Chondrocyte (in vitro differentiated cells): ENCODE measurements at regions not wholly inside any gene's neighbourhood (a gene's known extent, or its start where the extent isn't known, plus 50 kb on each side); places are given as distances from the start of the nearest gene placed in this dataset.

Source experiments
- DNase-seq: peaks from one replicate; pipeline ENCODE4 v3.0.0; 2021; ENCODE audit warnings: mixed read lengths, low spot score
- H3K27ac Mint-ChIP-seq: one replicate; pipeline ENCODE4 v1.8.0; 2021; ENCODE audit warnings: mild to moderate bottlenecking, moderate library complexity, mixed read lengths; ENCODE audit not compliant: unreplicated experiment
- H3K27me3 Mint-ChIP-seq: 2 replicates; pipeline ENCODE4 v1.8.0; 2021; ENCODE audit warnings: low read depth, mixed read lengths
- H3K36me3 Mint-ChIP-seq: 2 replicates; pipeline ENCODE4 v1.8.0; 2021; ENCODE audit warnings: low read depth, mixed read lengths
- H3K4me1 Mint-ChIP-seq: 2 replicates; pipeline ENCODE4 v1.8.0; 2021; ENCODE audit warnings: low read depth, mild to moderate bottlenecking, mixed read lengths
- H3K4me3 Mint-ChIP-seq: one replicate; pipeline ENCODE4 v1.8.0; 2021; ENCODE audit warnings: mild to moderate bottlenecking, moderate library complexity, mixed read lengths; ENCODE audit not compliant: unreplicated experiment
- H3K9me3 Mint-ChIP-seq: 2 replicates; pipeline ENCODE4 v1.8.0; 2021; ENCODE audit warnings: low read depth, mixed read lengths
- TF ChIP-seq, protein P1 (sequence below): fragments of 200-600 bp; sonication (generic); IDR thresholded peaks from 2 replicates; pipeline ENCODE4 v1.5.0; 2021; ENCODE audit warnings: antibody characterized with exemption, mild to moderate bottlenecking, moderate library complexity

DNA sequence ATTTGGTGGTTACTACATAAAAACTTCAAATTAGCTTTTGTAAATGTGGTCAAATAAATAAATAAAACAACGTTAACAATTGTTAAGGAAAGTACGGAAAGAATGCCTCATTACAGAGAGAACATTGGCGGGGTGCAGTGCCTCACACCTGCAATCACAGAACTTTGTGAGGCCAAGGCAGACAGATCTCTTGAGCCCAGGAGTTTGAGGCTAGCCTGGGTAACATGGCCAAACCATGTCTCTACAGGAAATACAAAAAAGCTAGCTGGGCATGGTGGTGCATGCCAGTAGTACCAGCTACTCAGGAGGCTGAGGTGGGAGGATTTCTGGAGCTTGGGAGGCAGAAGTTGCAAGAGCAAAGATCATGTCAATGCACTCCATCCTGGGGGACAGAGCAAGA, 59.4 kb upstream of the VPREB1 start:
- no peak overlapping the region for H3K4me3 Mint-ChIP-seq
- TF ChIP-seq, protein P1, sequence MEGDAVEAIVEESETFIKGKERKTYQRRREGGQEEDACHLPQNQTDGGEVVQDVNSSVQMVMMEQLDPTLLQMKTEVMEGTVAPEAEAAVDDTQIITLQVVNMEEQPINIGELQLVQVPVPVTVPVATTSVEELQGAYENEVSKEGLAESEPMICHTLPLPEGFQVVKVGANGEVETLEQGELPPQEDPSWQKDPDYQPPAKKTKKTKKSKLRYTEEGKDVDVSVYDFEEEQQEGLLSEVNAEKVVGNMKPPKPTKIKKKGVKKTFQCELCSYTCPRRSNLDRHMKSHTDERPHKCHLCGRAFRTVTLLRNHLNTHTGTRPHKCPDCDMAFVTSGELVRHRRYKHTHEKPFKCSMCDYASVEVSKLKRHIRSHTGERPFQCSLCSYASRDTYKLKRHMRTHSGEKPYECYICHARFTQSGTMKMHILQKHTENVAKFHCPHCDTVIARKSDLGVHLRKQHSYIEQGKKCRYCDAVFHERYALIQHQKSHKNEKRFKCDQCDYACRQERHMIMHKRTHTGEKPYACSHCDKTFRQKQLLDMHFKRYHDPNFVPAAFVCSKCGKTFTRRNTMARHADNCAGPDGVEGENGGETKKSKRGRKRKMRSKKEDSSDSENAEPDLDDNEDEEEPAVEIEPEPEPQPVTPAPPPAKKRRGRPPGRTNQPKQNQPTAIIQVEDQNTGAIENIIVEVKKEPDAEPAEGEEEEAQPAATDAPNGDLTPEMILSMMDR = no peak
- peaks cover 5% of the 10 kb centered on the region for H3K9me3 Mint-ChIP-seq
- no peak for DNase-seq
- H3K4me1 Mint-ChIP-seq = no peaks in the 10 kb centered on the region
- H3K36me3 Mint-ChIP-seq = peaks cover 2% of the 10 kb centered on the region
- no peak overlapping the region for H3K27ac Mint-ChIP-seq
- H3K27me3 Mint-ChIP-seq = peaks cover 57% of the 10 kb centered on the region

DNA sequence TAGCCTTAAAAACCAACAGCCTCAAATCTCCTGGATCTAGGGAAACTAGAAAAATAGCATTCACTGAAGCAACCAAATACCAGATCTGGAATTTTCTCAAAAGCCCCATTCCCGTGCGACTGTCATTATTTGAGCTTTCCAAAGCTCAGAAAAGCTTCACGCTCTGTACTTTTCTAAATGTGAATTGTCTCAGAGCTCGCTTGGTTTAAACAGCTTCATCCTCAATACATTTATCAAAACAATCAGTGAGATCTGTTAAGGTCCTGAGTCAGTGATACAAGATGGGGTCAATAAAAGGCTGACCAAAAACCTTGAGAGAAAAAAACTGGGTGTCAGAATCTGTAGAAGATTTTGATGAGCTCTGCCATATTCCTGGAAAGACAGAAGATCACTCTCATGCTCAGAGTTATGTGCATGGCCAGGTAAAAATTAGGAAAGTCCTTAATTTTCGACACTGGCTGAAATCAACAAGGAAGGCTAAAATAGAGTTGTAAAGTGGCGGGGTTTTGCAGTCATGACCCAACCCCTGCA, 60.2 kb upstream of the VPREB1 start:
- Mint-ChIP-seq H3K9me3 (no peaks in the 10 kb centered on the region), H3K4me1 (no peaks in the 10 kb centered on the region), H3K4me3 (no peak overlapping the region), H3K36me3 (no peaks in the 10 kb centered on the region), H3K27me3 (peaks cover 59% of the 10 kb centered on the region), H3K27ac (no peak overlapping the region)
- TF ChIP-seq, protein P1 = no peak
- no peak for DNase-seq

- TF ChIP-seq, protein P1 = no peak
- Mint-ChIP-seq H3K36me3 (no peaks in the 10 kb centered on the region), H3K27ac (no peak overlapping the region), H3K9me3 (no peaks in the 10 kb centered on the region), H3K4me1 (no peaks in the 10 kb centered on the region), H3K4me3 (no peak overlapping the region), H3K27me3 (peaks cover 65% of the 10 kb centered on the region)
- no peak for DNase-seq
Measured at GRCh38 chr22:22182990-22183264, 61.7 kb upstream of the VPREB1 start.

DNA sequence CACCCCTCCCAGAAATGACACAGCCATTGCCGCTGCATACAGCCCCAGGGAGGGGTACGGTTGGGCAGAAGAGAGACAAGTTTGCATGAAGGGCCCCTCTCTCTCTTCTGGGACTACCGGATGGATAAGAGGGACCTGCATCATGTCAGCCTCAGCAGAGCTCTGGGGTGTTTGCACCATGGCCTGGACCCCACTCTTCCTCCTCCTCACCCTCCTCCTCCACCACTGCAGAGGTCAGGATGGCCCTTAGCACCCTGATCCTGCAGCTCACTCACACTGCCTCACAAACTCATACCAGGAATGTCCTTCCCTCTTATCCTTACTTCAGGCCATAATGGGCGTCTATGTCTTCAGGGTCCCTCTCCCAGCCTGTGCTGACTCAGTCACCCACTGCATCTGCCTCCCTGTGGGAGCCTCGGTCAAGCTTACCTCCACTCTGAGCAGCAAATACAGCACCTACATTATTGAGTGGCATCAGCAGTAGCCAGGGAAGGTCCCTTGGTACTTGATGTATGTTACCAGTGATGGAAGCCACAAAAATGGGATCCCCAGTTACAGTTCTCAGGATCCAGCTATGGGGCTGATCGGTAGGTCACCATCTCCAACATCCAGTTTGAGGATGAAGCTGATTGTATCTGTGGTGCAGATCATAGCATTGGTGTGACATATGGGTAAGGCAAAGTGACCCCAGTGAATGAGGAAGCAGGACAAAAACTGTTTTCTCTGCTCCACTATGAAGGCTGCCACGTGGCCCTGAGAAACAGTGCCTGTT, 62.2 kb upstream of the VPREB1 start:
- Mint-ChIP-seq H3K27ac (no peak overlapping the region), H3K4me1 (no peaks in the 10 kb centered on the region), H3K27me3 (peaks cover 65% of the 10 kb centered on the region), H3K4me3 (no peak overlapping the region), H3K36me3 (no peaks in the 10 kb centered on the region), H3K9me3 (no peaks in the 10 kb centered on the region)
- TF ChIP-seq, protein P1 = no peak
- DNase-seq = no peak

DNA sequence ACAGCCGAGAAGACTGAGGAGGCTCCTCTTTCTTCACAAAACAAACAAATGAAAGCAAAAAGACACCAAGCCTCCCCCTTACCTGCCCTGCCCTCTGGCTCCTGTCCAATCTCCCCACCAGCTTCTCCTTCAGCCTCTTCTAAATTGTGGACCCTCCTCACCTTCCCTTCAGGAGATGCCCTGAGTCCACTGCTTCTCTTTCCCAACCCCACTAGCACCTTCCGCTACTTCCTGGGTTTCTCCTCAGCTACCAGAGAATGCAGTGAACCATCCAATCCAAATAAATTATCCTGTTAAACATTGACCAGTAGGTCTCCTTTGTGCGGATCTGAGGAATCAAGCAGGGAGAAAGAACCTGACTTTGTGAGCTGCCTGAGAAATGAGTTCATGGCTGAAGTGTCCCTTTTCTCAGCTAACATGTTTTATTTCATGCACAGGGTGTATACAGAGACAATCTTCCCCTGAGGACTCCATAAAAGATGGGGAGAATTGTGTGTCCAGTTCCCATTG, 63.2 kb upstream of the VPREB1 start:
- peaks cover 67% of the 10 kb centered on the region for H3K27me3 Mint-ChIP-seq
- TF ChIP-seq, protein P1 = no peak
- no peak overlapping the region for H3K27ac Mint-ChIP-seq
- DNase-seq = no peak
- no peaks in the 10 kb centered on the region for H3K9me3 Mint-ChIP-seq
- no peak overlapping the region for H3K4me3 Mint-ChIP-seq
- H3K4me1 Mint-ChIP-seq = no peaks in the 10 kb centered on the region
- no peaks in the 10 kb centered on the region for H3K36me3 Mint-ChIP-seq
